ENCODE measurements at regions not wholly inside any gene's neighbourhood (a gene's known extent, or its start where the extent isn't known, plus 50 kb on each side); places are given as distances from the start of the nearest gene placed in this dataset.

- TF ChIP-seq MAX (IDR thresholded peaks at IDR 0.05) (no peak), JUND (IDR thresholded peaks at IDR 0.05) (no peak), CTCF (IDR thresholded peaks at IDR 0.05 in 2 of 3, conservative IDR thresholded peaks at IDR 0.05 in 1 of 3; ENCODE audit: borderline replicate concordance in 1 of 3, insufficient read depth in 1 of 3, low read depth in 2 of 3, low read length in 2 of 3) (no peak), REST (IDR thresholded peaks at IDR 0.05; ENCODE audit: low read depth) (no peak), CEBPB (IDR thresholded peaks at IDR 0.05; ENCODE audit: low read depth) (no peak), YY1 (IDR thresholded peaks at IDR 0.05; ENCODE audit: extremely low read depth, insufficient replicate concordance, low read depth, low read length) (no peak)
Observed at GRCh38 chr1:230506451-230506850, 80.3 kb upstream of the PGBD5 start.
